WTC11 (cell line): ENCODE measurements at regions not wholly inside any gene's neighbourhood (a gene's known extent, or its start where the extent isn't known, plus 50 kb on each side); places are given as distances from the start of the nearest gene placed in this dataset.

Experiments used
- ATAC-seq: fragments of 200-7000 bp; cut with Tn5 transposase; 2 replicates; pipeline ENCODE4 v1.10.0; 2021; ENCODE audit warnings: mild to moderate bottlenecking, moderate library complexity
- CTCF ChIA-PET: fragments of 300-600 bp; sonication (Branson Sonifier 250); formaldehyde crosslinking; loops from one replicate; lab custom pipeline; 2021; ENCODE audit warnings: antibody characterized with exemption; lab: Charles Lee
- POLR2A ChIA-PET: fragments of 350-600 bp; sonication (Branson Sonifier 250); formaldehyde crosslinking; loops from one replicate; lab custom pipeline; 2021; ENCODE audit warnings: antibody characterized with exemption; lab: Charles Lee
- DNase-seq: peaks from one replicate; pipeline ENCODE4 v3.0.0; 2021; ENCODE audit warnings: low spot score
- H3K27ac Mint-ChIP-seq: 2 replicates; pipeline ENCODE4 v1.8.0; 2021; ENCODE audit warnings: mixed read lengths
- H3K27me3 Mint-ChIP-seq: 2 replicates; pipeline ENCODE4 v1.8.0; 2021; ENCODE audit warnings: low read depth, mild to moderate bottlenecking, moderate library complexity, mixed read lengths
- H3K36me3 Mint-ChIP-seq: 2 replicates; pipeline ENCODE4 v1.8.0; 2021; ENCODE audit warnings: mixed read lengths
- H3K4me1 Mint-ChIP-seq: 2 replicates; pipeline ENCODE4 v1.8.0; 2022; ENCODE audit warnings: mixed read lengths
- H3K4me3 Mint-ChIP-seq: 2 replicates; pipeline ENCODE4 v1.8.0; 2021; ENCODE audit warnings: mild to moderate bottlenecking, moderate library complexity, mixed read lengths
- H3K9me3 Mint-ChIP-seq: 2 replicates; pipeline ENCODE4 v1.8.0; 2021; ENCODE audit warnings: mixed read lengths
- AFF4 ChIP-seq: sonication (generic); formaldehyde crosslinking; IDR thresholded peaks from 2 replicates; pipeline ENCODE4 v1.8.1; 2023; ENCODE audit warnings: mild to moderate bottlenecking, missing genetic modification reagents, borderline replicate concordance
- AR ChIP-seq: fragments of 250-450 bp; sonication (Bioruptor Pico); IDR thresholded peaks from 2 replicates; pipeline ENCODE4 v1.9.0; 2021; ENCODE audit warnings: mild to moderate bottlenecking
- ARID4B ChIP-seq: sonication (generic); formaldehyde crosslinking; IDR thresholded peaks from 2 replicates; pipeline ENCODE4 v1.8.0; 2023; ENCODE audit warnings: missing genetic modification reagents, mild to moderate bottlenecking, borderline replicate concordance
- CDX4 ChIP-seq: fragments of 250-450 bp; sonication (Bioruptor Pico); IDR thresholded peaks from 2 replicates; pipeline ENCODE4 v1.9.0; 2021; ENCODE audit warnings: moderate library complexity, mild to moderate bottlenecking, inconsistent platforms, borderline replicate concordance
- CREB1 ChIP-seq: sonication (generic); formaldehyde crosslinking; IDR thresholded peaks from 2 replicates; pipeline ENCODE4 v1.8.0; 2023; ENCODE audit warnings: mild to moderate bottlenecking, missing genetic modification reagents
- E2F1 ChIP-seq: sonication (generic); formaldehyde crosslinking; IDR thresholded peaks from 2 replicates; pipeline ENCODE4 v1.8.0; 2022; ENCODE audit warnings: mild to moderate bottlenecking, missing genetic modification reagents
- E2F5 ChIP-seq: sonication (generic); formaldehyde crosslinking; IDR thresholded peaks from 2 replicates; pipeline ENCODE4 v1.8.1; 2022; ENCODE audit warnings: mild to moderate bottlenecking, moderate library complexity, missing genetic modification reagents
- EMX1 ChIP-seq: fragments of 250-450 bp; sonication (Bioruptor Pico); IDR thresholded peaks from 2 replicates; pipeline ENCODE4 v1.8.0; 2021; ENCODE audit warnings: mild to moderate bottlenecking
- GRHL2 ChIP-seq: fragments of 250-450 bp; sonication (Bioruptor Pico); IDR thresholded peaks from 2 replicates; pipeline ENCODE4 v1.8.0; 2022; ENCODE audit warnings: mild to moderate bottlenecking, moderate library complexity; ENCODE audit not compliant: insufficient replicate concordance, severe bottlenecking
- JUN ChIP-seq: sonication (generic); formaldehyde crosslinking; IDR thresholded peaks from 2 replicates; pipeline ENCODE4 v1.8.0; 2023; ENCODE audit warnings: mild to moderate bottlenecking, missing genetic modification reagents
- NR2C2 ChIP-seq: sonication (generic); formaldehyde crosslinking; IDR thresholded peaks from 2 replicates; pipeline ENCODE4 v1.8.0; 2022; ENCODE audit warnings: mild to moderate bottlenecking, missing genetic modification reagents
- NR3C1 ChIP-seq: sonication (generic); formaldehyde crosslinking; conservative IDR thresholded peaks from 2 replicates; pipeline ENCODE4 v1.8.1; 2023; ENCODE audit warnings: low read depth, mild to moderate bottlenecking, missing genetic modification reagents
- RELA ChIP-seq: sonication (generic); formaldehyde crosslinking; IDR thresholded peaks from 2 replicates; pipeline ENCODE4 v1.8.1; 2022; ENCODE audit warnings: missing genetic modification reagents, mild to moderate bottlenecking, borderline replicate concordance
- USF1 ChIP-seq: sonication (generic); formaldehyde crosslinking; IDR thresholded peaks from 2 replicates; pipeline ENCODE4 v1.8.0; 2022; ENCODE audit warnings: mild to moderate bottlenecking, missing genetic modification reagents
- ZBTB43 ChIP-seq: sonication (generic); formaldehyde crosslinking; IDR thresholded peaks from 2 replicates; pipeline ENCODE4 v1.8.1; 2023; ENCODE audit warnings: mild to moderate bottlenecking, missing genetic modification reagents
- ZMAT4 ChIP-seq: fragments of 250-450 bp; sonication (Bioruptor Pico); IDR thresholded peaks from 2 replicates; pipeline ENCODE4 v1.9.0; 2021; ENCODE audit warnings: mild to moderate bottlenecking
- ZNF219 ChIP-seq: sonication (generic); formaldehyde crosslinking; IDR thresholded peaks from 2 replicates; pipeline ENCODE4 v1.8.0; 2023; ENCODE audit warnings: missing genetic modification reagents, mild to moderate bottlenecking, borderline replicate concordance
- ZNF232 ChIP-seq: sonication (generic); formaldehyde crosslinking; IDR thresholded peaks from 2 replicates; pipeline ENCODE4 v1.8.0; 2022; ENCODE audit warnings: mild to moderate bottlenecking, missing genetic modification reagents
- ZNF317 ChIP-seq: sonication (generic); formaldehyde crosslinking; IDR thresholded peaks from 2 replicates; pipeline ENCODE4 v1.8.1; 2023; ENCODE audit warnings: low read depth, mild to moderate bottlenecking, moderate library complexity, missing genetic modification reagents, borderline replicate concordance

GRCh38 chr3:18828637-18829036 lies 319.7 kb upstream of the KCNH8 start:
- H3K27me3 Mint-ChIP-seq: no peaks in the 10 kb centered on the region
- DNase-seq (no peak), ATAC-seq (no peak)
- no peaks in the 10 kb centered on the region for H3K4me1 Mint-ChIP-seq
- H3K4me3 Mint-ChIP-seq: no peak overlapping the region
- H3K27ac Mint-ChIP-seq: no peak overlapping the region
- CTCF ChIA-PET: no interaction called here
- H3K9me3 Mint-ChIP-seq: peaks cover 3% of the 10 kb centered on the region; the same call in 1 of the 2 replicates
- TF ChIP-seq USF1 (CRISPR knock-in tag) (no peak), AR (CRISPR knock-in tag) (no peak), AFF4 (CRISPR knock-in tag) (no peak), ZNF219 (CRISPR knock-in tag) (no peak), ZBTB43 (CRISPR knock-in tag) (no peak), GRHL2 (no peak), JUN (CRISPR knock-in tag) (no peak), NR2C2 (CRISPR knock-in tag) (no peak), E2F5 (CRISPR knock-in tag) (no peak), ZMAT4 (CRISPR knock-in tag) (no peak), NR3C1 (no peak), E2F1 (CRISPR knock-in tag) (no peak), CREB1 (CRISPR knock-in tag) (no peak), RELA (no peak), ZNF317 (no peak), EMX1 (CRISPR knock-in tag) (no peak), ARID4B (no peak), ZNF232 (CRISPR knock-in tag) (no peak), CDX4 (CRISPR knock-in tag) (no peak)
- POLR2A ChIA-PET: no interaction called here
- no peaks in the 10 kb centered on the region for H3K36me3 Mint-ChIP-seq
